Activated CD4-positive, alpha-beta T cell treated with anti-CD3 and anti-CD28 coated beads, Interleukin-2, Interleukin-4, amounts not matched to agents 100 ng/mL and 50 ng/mL, durations not matched to agents 16 hours and 8 hours (primary cell): ENCODE measurements at regions not wholly inside any gene's neighbourhood (a gene's known extent, or its start where the extent isn't known, plus 50 kb on each side); places are given as distances from the start of the nearest gene placed in this dataset.

Experiments
- DNase-seq: peaks from one replicate; pipeline ENCODE4 v3.0.0-alpha.2; 2020; ENCODE audit warnings: low spot score

GRCh38 chr14:87524011-87524410 is 469.0 kb downstream of the GALC start:
- no peak for DNase-seq

DNA sequence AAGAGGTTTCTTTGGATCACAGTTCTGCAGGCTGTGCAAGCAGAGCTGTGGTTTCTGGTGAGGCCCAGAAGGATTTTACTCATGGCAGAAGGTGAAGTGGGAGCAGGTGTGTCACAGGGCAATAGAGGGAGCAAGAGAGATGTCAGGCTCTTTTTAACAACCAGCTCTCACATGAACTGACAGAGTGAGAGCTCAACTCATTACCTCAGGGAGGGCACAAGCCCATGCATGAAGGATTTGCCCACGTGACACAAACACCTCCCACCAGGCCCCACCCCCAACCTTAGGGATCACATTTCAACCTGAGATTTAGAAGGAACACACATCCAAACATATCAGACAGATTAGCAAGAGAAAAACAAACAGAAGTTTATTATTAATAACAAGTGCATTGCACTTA is 470.4 kb downstream of the GALC start:
- DNase-seq = no peak

DNA sequence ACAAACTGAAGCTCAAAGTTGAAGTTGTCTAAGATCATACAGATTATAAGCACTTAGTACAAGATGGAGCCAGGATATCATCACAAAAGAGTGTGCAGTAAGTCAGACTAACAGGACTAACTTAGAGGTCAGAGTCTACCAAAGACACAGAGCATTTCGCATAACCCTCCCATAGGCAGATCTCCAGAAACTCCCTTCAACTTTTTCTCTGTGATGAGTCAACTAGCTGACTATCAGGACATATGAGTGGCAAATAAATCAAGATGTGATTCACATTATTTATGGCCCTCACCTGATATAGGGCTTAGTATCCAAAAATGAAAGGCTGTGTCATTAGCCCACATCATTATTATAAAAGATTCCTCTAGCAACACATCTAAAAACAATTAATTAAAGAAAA is 484.6 kb downstream of the GALC start:
- no peak for DNase-seq

- DNase-seq = no peak
These were observed 489.3 kb downstream of the GALC start for GRCh38 chr14:87503711-87504110.

GRCh38 chr14:87497301-87497700 is 495.7 kb downstream of the GALC start:
- no peak for DNase-seq

GRCh38 chr14:87494010-87494409 is 499.0 kb downstream of the GALC start:
- no peak for DNase-seq

GRCh38 chr14:87492561-87492960 is 500.4 kb downstream of the GALC start:
- DNase-seq = no peak

- no peak for DNase-seq
These were observed 501.2 kb downstream of the GALC start for GRCh38 chr14:87491816-87492215.

- no peak for DNase-seq
These were observed 503.7 kb downstream of the GALC start for GRCh38 chr14:87489196-87489819.

DNA sequence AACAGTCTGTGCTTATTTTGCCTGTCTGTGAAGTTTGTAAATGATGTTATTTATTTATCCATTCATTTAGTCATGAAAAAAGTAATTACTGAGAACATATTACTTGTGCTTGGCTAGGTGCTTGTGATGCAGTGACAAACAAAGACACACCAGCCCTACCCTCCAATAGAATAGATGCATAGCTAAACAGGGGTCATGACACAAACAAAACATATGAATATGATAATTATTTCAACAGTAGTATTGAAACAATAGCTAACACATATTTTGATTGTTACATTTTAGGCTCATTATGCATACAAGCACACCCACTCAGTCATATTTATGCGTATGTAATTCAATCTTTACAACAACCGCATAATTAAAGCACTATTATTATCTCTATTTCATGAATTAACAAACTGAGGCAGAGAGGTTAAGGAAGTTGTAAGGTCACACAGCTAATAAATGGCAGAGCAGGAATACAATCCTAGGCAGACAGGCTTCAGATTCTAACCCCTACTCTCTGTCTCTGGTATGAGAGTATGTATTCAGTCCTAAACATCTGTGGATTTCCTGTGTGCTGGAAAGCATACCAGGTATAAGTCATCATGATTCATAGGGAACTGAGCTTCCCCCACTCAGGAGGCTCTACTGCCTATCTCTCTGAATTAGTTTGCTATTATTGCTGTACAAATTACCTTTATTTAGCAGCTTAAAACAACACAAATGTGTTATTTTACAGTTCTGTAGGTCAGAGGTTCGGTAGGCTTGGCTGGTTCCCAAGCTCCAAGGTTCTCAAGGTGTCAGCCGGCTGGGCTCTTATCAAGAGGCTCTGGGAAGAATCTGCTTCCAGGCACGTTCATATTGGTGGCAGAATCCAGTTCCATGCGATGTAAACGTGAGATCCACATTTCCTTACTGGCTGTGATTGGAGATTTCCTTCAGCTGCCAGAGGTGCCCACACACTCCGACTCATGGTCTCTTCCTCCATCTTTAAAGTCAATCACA is 509.4 kb downstream of the GALC start:
- DNase-seq = no peak

DNA sequence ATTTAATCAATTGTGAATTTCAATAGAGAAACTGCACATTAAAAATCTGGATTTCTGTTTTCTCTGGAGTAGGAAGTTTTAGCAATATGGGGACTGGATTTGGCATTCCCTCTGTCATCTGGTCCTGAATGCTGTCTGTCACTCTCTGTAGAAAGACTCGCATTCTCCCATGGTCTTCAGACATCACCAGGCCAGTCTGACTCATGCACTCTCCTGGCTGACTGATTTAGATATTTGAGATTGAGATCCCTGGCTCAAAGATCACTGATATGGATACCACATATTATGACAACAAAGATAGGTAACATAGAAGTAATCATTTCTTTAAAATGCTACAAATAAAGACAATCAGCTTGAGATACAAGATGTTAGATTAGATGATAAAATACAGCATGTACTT is 524.5 kb downstream of the GALC start:
- no peak for DNase-seq

- DNase-seq = no peak
These were observed 525.4 kb downstream of the GALC start for GRCh38 chr14:87467578-87467977.

DNA sequence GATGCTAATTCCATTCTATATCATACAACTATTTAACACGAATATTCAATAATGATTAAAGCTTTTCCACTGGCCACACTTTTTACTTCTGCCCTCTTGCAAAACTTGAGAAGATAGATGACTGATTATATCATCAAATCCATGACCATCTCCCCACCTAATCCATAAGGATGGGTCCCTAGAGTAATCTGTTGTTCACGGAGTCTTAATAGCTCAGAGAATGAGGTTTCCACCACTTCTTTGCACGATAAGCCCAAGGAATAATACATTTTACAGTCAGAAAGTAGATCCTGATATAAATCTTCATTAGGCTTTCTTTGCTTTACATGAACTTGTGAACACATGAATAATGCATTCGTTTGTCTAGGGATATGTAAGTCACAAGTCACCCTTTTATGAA is 527.2 kb downstream of the GALC start:
- no peak for DNase-seq

DNA sequence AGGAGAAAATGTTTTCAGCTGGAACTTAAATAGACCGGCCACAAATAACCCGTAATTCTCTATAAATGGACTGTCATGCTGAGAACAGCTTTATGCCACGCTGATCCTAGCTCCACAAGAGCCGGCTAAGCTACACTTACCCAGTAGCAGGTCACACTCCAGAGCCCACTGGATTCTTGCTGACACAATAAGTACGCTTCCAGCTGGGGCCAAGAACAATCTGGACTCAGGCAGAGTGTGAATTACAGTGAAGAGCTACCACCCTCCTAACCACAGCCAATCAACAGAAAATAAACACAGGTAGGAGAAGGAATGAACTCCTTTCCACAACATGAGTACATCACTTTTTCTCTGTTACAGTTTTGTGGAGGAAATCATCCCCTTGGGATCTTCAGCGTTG is 531.3 kb downstream of the GALC start:
- no peak for DNase-seq

DNA sequence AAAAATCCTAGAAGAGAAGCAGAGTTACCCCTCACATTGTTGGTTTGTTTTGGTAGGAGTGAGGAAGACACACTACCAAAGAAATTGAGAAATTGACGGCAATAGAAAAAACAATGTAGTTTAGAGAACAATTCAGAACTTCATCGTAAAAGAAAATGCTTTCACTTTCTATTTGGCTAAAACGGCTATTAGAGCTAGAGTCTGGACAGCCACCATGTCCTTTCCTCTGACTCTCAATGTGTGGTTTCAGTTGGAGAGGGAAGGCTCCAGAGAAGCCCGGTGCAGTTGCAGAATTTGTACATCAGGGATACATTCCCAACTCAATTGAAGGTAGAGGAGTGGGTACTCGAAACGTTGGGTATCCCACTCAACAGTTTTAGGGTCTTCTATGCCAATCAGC is 535.3 kb downstream of the GALC start:
- DNase-seq = no peak

GRCh38 chr14:87450193-87450592 is 542.8 kb downstream of the GALC start:
- DNase-seq = no peak

GRCh38 chr14:87449016-87449415 is 544.0 kb downstream of the GALC start:
- DNase-seq = no peak

- no peak for DNase-seq
These were observed 549.2 kb downstream of the GALC start for GRCh38 chr14:87443787-87444186.

DNA sequence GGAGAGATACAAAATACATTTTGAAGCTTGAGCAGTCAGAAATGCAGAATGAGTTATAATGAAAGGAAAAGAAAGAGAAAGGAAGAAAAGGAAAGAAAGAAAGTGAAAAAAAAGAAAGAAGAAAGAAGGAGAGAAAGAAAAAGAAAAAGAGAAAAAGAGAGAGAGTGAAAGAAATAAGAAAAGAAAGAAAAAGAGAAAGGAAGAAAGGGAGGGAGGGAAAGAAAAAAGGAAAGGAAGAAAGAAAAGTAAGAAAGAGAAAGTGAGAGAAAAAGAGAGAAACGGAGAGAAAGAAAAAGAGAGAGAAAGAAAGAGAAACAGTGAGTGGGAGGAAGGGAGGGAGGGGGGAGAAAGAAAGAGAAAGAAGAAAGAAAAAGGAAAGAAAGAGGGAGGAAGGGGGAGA is 549.9 kb downstream of the GALC start:
- no peak for DNase-seq

DNA sequence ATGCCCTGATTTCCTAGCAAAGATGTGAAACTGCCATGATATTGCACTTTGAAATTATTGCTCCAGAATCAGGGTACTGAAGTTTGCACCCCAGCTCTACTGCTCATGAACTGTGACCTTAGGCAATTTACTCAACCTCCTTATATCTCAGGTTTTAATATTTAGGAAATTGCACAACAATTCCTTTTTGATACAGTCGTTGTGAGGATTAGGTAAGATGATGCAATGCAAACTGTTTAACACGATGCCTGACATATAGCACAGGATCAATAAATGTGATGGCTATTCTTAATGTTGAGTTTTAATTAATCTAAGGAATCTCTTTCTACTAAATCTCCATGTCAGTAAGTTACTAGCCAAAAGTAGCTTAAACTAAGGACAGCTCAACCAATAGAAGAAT is 555.8 kb downstream of the GALC start:
- DNase-seq = no peak

- DNase-seq = no peak
These were observed 558.3 kb downstream of the GALC start for GRCh38 chr14:87434680-87435079.

DNA sequence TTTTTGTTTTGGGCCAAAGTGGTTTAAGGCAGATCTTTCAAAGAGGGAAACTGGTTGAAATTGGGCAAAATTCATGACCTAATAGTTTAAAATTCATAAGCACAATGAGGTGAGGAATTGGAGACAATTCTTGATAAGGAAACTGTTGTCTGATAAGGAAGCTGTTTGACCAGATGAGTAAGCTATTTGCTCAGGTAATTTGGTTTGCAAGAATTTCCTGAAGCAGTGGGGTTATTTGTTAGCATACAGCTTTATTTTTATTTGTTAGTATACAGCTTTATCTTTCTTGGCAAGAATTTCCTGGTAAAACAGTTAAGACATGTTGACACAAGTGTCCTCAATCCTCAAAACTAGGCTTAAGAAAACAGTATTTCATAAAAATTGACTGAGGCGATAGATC is 559.0 kb downstream of the GALC start:
- no peak for DNase-seq

- DNase-seq = no peak
These were observed 560.3 kb downstream of the GALC start for GRCh38 chr14:87432698-87433097.

- DNase-seq = no peak
These were observed 562.2 kb downstream of the GALC start for GRCh38 chr14:87430810-87431209.
